COLO668 (cell line): ENCODE measurements at regions not wholly inside any gene's neighbourhood (a gene's known extent, or its start where the extent isn't known, plus 50 kb on each side); places are given as distances from the start of the nearest gene placed in this dataset.

Experiments
- DNase-seq: peaks from one replicate; lab custom pipeline; 2025; ENCODE audit not compliant: unreplicated experiment; lab: John Stamatoyannopoulos, UW

GRCh38 chr10:2812631-2813030, 254.7 kb upstream of the PFKP start:
- no peak for DNase-seq

- DNase-seq, result no peak
Measured at GRCh38 chr10:2800178-2800577, 267.2 kb upstream of the PFKP start.

- DNase-seq, result no peak
Measured at GRCh38 chr10:2798336-2799022, 268.9 kb upstream of the PFKP start.

- DNase-seq, result no peak
Measured at GRCh38 chr10:2791774-2792443, 275.4 kb upstream of the PFKP start.

GRCh38 chr10:2790396-2791188, 276.8 kb upstream of the PFKP start:
- no peak for DNase-seq

GRCh38 chr10:2786251-2786650, 281.1 kb upstream of the PFKP start:
- DNase-seq, result no peak

DNA sequence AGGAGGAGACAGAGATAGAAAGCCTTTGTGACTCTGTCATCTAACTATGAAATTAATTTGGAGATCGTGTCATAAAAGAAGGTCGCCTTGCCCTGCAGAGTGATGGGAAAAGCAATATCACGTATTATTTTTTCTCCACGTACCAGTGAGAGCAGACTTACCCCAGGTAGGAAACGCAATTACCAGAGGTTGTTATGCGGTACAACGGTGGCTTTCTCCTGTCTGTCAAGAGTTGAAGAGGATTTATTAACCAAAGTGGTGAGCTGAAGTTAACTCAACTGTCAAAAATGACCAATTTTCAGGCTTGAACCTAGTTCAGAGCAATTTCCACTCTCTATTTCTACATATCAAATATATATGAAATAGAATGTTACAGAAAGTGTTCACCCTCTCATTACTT, 282.6 kb upstream of the PFKP start:
- no peak for DNase-seq

GRCh38 chr10:2782950-2783349, 284.4 kb upstream of the PFKP start:
- no peak for DNase-seq

- no peak for DNase-seq
Measured at GRCh38 chr10:2782265-2782664, 285.1 kb upstream of the PFKP start.

- no peak for DNase-seq
Measured at GRCh38 chr10:2777666-2778355, 289.5 kb upstream of the PFKP start.

GRCh38 chr10:2772816-2773631, 294.3 kb upstream of the PFKP start:
- peak; percentile 89 for DNase-seq

DNA sequence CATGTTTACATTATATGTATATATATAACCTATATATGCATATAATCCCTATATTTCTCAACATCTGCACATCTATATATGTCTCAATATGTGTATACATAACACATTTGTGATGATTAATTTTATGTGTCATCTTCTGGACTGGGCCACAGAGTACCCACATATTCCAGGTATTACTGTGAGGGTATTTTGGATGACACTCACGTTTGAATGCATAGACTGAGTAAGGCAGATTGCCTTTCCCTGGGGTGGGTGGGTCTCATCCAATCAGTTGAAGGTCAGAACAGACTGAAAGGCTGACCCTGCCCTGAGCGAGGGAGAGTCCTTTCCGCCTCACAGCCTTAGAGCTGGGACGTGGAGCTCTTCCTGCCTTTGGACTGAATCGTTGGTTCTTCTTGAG, 295.2 kb upstream of the PFKP start:
- DNase-seq, result peak; percentile 11

DNA sequence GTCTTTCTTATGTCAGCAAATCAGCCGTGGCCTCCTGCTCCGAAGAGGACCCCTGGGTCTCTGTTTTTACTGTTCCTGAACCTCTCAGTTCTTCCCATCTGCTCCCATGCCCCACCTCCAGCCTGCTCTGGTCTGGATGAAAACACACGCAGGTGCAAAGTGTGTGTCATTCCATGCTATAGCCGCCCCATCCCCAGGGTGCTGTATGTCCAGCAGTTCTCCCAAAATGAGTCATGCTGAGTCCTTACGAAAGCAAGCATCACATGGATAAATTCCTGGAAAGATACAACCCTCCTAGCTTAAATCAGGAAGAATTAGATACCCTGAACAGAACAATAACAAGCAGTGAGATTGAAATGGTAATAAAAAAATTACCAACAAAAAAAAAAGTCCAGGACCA, 300.1 kb upstream of the PFKP start:
- peak; percentile 68 for DNase-seq

- no peak for DNase-seq
Measured at GRCh38 chr10:2761971-2762370, 305.4 kb upstream of the PFKP start.

- no peak for DNase-seq
Measured at GRCh38 chr10:2761311-2761710, 306.0 kb upstream of the PFKP start.

- no peak for DNase-seq
Measured at GRCh38 chr10:2760736-2761135, 306.6 kb upstream of the PFKP start.

DNA sequence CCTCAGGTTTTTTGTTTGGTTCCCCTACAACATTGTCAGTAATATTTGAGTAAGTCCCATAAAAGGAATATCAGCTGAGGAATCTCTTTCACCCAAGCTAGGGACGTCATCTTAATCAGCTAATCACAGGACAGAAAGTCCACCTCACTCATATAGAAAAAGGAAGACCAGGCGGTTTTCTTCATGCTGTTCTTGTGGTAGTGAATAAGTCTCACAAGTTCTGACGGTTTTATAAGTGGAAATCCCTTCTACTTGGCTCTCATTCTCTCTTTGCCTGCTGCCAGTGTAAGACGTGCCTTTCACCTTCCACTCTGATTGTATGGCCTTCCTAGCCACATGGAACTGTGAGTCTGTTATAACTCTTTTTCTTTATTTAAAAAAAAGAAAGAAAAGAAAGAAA, 308.1 kb upstream of the PFKP start:
- DNase-seq, result no peak

GRCh38 chr10:2754943-2755342, 312.4 kb upstream of the PFKP start:
- DNase-seq, result no peak

GRCh38 chr10:2748287-2748686, 319.1 kb upstream of the PFKP start:
- no peak for DNase-seq

GRCh38 chr10:2746638-2747037, 320.7 kb upstream of the PFKP start:
- DNase-seq, result no peak

DNA sequence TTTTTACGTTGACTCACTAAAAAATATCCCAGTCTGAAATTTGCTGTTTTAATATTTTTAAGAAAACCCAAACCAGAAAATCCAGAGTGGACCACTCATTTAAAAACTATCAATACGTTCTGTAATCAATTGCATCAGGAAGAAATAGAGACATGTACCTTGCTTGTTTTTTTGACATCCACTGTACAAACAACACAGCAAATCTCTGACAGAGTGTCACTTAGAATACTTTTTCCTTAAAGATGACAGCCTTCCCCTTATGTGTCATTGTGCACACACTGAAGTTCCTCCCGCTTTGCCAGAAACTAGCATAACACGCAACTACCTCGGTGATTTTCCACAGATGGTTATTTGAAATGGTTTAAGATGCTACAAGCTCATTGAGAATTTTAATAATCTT, 321.7 kb upstream of the PFKP start:
- DNase-seq, result no peak
